GM23338 (cell line): ENCODE measurements at regions not wholly inside any gene's neighbourhood (a gene's known extent, or its start where the extent isn't known, plus 50 kb on each side); places are given as distances from the start of the nearest gene placed in this dataset.

Experiments
- CREB1 ChIP-seq: fragments of 250-450 bp; sonication (Bioruptor Pico); IDR thresholded peaks from 2 replicates; pipeline ENCODE4 v1.5.0; 2020; ENCODE audit warnings: low read depth, mild to moderate bottlenecking, moderate library complexity
- CTCF ChIP-seq, 2 experiments: fragments of 200-600 bp in 1 of 2; sonication (generic) in 1 of 2; conservative IDR thresholded peaks; 2 replicates each; pipeline versions ENCODE4 v1.5.1 to v1.6.1; 2016 to 2017; ENCODE audit warnings: antibody characterized with exemption in 2 of 2, low read depth in 2 of 2, mild to moderate bottlenecking in 2 of 2, moderate library complexity in 1 of 2
- EZH2 ChIP-seq: fragments of 200-600 bp; sonication (generic); IDR thresholded peaks from one replicate; pipeline ENCODE4 v1.8.0; 2017; ENCODE audit warnings: antibody characterized with exemption, mild to moderate bottlenecking, low read depth; ENCODE audit not compliant: unreplicated experiment
- EZH2phosphoT487 ChIP-seq: fragments of 200-600 bp; sonication (generic); IDR thresholded peaks from one replicate; pipeline ENCODE4 v1.8.1; 2018; ENCODE audit warnings: antibody characterized with exemption; ENCODE audit not compliant: unreplicated experiment
- POLR2AphosphoS5 ChIP-seq: IDR thresholded peaks from 2 replicates; pipeline ENCODE4 v1.6.1; 2016; ENCODE audit warnings: antibody characterized with exemption, low read depth
- REST ChIP-seq: IDR thresholded peaks from one replicate; pipeline ENCODE4 v1.6.1; 2018; ENCODE audit warnings: antibody characterized with exemption; ENCODE audit not compliant: unreplicated experiment
- ZNF462 ChIP-seq: fragments of 250-450 bp; sonication (Bioruptor Pico); IDR thresholded peaks from 2 replicates; pipeline ENCODE4 v1.5.0; 2020; ENCODE audit warnings: mild to moderate bottlenecking, moderate library complexity

- TF ChIP-seq POLR2AphosphoS5 (no peak), CTCF (conservative IDR thresholded peaks at IDR 0.05; ENCODE audit: low read depth in 2 of 2) (no peak), ZNF462 (CRISPR knock-in tag) (no peak), EZH2 (no peak), CREB1 (CRISPR knock-in tag) (no peak), REST (no peak), EZH2phosphoT487 (no peak)
Observed at GRCh38 chr3:182005701-182006100, 294.0 kb downstream of the SOX2 start.
